NAMALWA (cell line): ENCODE measurements at regions not wholly inside any gene's neighbourhood (a gene's known extent, or its start where the extent isn't known, plus 50 kb on each side); places are given as distances from the start of the nearest gene placed in this dataset.
"Not testable (repeated sequence)": the region's sequence is repeated elsewhere in the genome, so short reads cannot be mapped to it uniquely, and the experiment has no call there.

Source experiments
- DNase-seq: peaks from one replicate; pipeline ENCODE4 v3.0.0-alpha.2; 2015; ENCODE audit warnings: low spot score

- no peak for DNase-seq
Observed at GRCh38 chr2:194661431-194661830, 995.6 kb upstream of the SLC39A10 start.

- DNase-seq = not testable (repeated sequence)
Observed at GRCh38 chr2:194639057-194639456, 1018.0 kb upstream of the SLC39A10 start.

- DNase-seq = no peak
Observed at GRCh38 chr2:194621945-194622344, 1035.1 kb upstream of the SLC39A10 start.

GRCh38 chr2:194619366-194619765, 1037.7 kb upstream of the SLC39A10 start:
- DNase-seq = no peak

- DNase-seq = no peak
Observed at GRCh38 chr2:194618432-194618831, 1038.6 kb upstream of the SLC39A10 start.

GRCh38 chr2:194616334-194616733, 1040.7 kb upstream of the SLC39A10 start:
- no peak for DNase-seq

- DNase-seq = no peak
Observed at GRCh38 chr2:194610297-194610696, 1046.7 kb upstream of the SLC39A10 start.

- DNase-seq = no peak
Observed at GRCh38 chr2:194603429-194603828, 1053.6 kb upstream of the SLC39A10 start.

- DNase-seq = no peak
Observed at GRCh38 chr2:194602750-194603149, 1054.3 kb upstream of the SLC39A10 start.

- DNase-seq = no peak
Observed at GRCh38 chr2:194591192-194591591, 1065.8 kb upstream of the SLC39A10 start.

GRCh38 chr2:194587739-194588270, 1069.2 kb upstream of the SLC39A10 start:
- no peak for DNase-seq

GRCh38 chr2:194567661-194568017, 1089.4 kb upstream of the SLC39A10 start:
- no peak for DNase-seq

- DNase-seq = no peak
Observed at GRCh38 chr2:194566907-194567660, 1089.9 kb upstream of the SLC39A10 start.

- no peak for DNase-seq
Observed at GRCh38 chr2:194564422-194564821, 1092.6 kb upstream of the SLC39A10 start.

GRCh38 chr2:194562329-194562728, 1094.7 kb upstream of the SLC39A10 start:
- no peak for DNase-seq

GRCh38 chr2:194559964-194560363, 1097.1 kb upstream of the SLC39A10 start:
- peak; percentile 3 for DNase-seq

- no peak for DNase-seq
Observed at GRCh38 chr2:194559523-194559922, 1097.5 kb upstream of the SLC39A10 start.

- DNase-seq = no peak
Observed at GRCh38 chr2:194557993-194558392, 1099.0 kb upstream of the SLC39A10 start.

GRCh38 chr2:194556629-194557028, 1100.4 kb upstream of the SLC39A10 start:
- DNase-seq = no peak

GRCh38 chr2:194553980-194554379, 1103.0 kb upstream of the SLC39A10 start:
- DNase-seq = no peak

- DNase-seq = no peak
Observed at GRCh38 chr2:194550702-194551101, 1106.3 kb upstream of the SLC39A10 start.

- no peak for DNase-seq
Observed at GRCh38 chr2:194549387-194549786, 1107.6 kb upstream of the SLC39A10 start.

GRCh38 chr2:194545978-194546377, 1111.0 kb upstream of the SLC39A10 start:
- DNase-seq = peak; percentile 33

- no peak for DNase-seq
Observed at GRCh38 chr2:194539425-194539824, 1117.6 kb upstream of the SLC39A10 start.
